NT2/D1 (cell line): ENCODE measurements at regions not wholly inside any gene's neighbourhood (a gene's known extent, or its start where the extent isn't known, plus 50 kb on each side); places are given as distances from the start of the nearest gene placed in this dataset.

Experiments
- SUZ12 ChIP-seq: IDR thresholded peaks from 2 replicates; pipeline ENCODE4 v1.6.1; 2011; ENCODE audit not compliant: insufficient read length, insufficient read depth; ENCODE audit errors: extremely low read depth
- ZNF274 ChIP-seq: IDR thresholded peaks from 2 replicates; pipeline ENCODE4 v1.6.1; 2011; ENCODE audit warnings: mild to moderate bottlenecking, low read depth, low read length

- no peak for TF ChIP-seq SUZ12
- no peak for TF ChIP-seq ZNF274
These were observed 57.5 kb upstream of the MARCHF10 start for GRCh38 chr17:62865586-62865985.
